ENCODE measurements at regions not wholly inside any gene's neighbourhood (a gene's known extent, or its start where the extent isn't known, plus 50 kb on each side); places are given as distances from the start of the nearest gene placed in this dataset.
"Not testable (repeated sequence)": the region's sequence is repeated elsewhere in the genome, so short reads cannot be mapped to it uniquely, and the experiment has no call there.

GRCh38 chr12:73589220-73589619, 948.4 kb upstream of the ATXN7L3B start:
- DNase-seq: no peak

GRCh38 chr12:73598626-73599025, 939.0 kb upstream of the ATXN7L3B start:
- no peak for DNase-seq

- DNase-seq: no peak
Measured at GRCh38 chr12:73599268-73599667, 938.4 kb upstream of the ATXN7L3B start.

- not testable (repeated sequence) for DNase-seq
Measured at GRCh38 chr12:73605925-73606324, 931.7 kb upstream of the ATXN7L3B start.

- DNase-seq: no peak
Measured at GRCh38 chr12:73612551-73612950, 925.1 kb upstream of the ATXN7L3B start.

GRCh38 chr12:73623421-73623820, 914.2 kb upstream of the ATXN7L3B start:
- DNase-seq: no peak

GRCh38 chr12:73625226-73625625, 912.4 kb upstream of the ATXN7L3B start:
- DNase-seq: no peak

GRCh38 chr12:73629171-73629570, 908.5 kb upstream of the ATXN7L3B start:
- DNase-seq: no peak

- DNase-seq: no peak
Measured at GRCh38 chr12:73629893-73630831, 907.5 kb upstream of the ATXN7L3B start.

- DNase-seq: no peak
Measured at GRCh38 chr12:73632191-73632590, 905.4 kb upstream of the ATXN7L3B start.

GRCh38 chr12:73632661-73633060, 905.0 kb upstream of the ATXN7L3B start:
- DNase-seq: no peak

GRCh38 chr12:73639397-73639796, 898.2 kb upstream of the ATXN7L3B start:
- not testable (repeated sequence) for DNase-seq

GRCh38 chr12:73656375-73656774, 881.3 kb upstream of the ATXN7L3B start:
- DNase-seq: no peak

GRCh38 chr12:73659802-73660201, 877.8 kb upstream of the ATXN7L3B start:
- DNase-seq: no peak

GRCh38 chr12:73665193-73665592, 872.4 kb upstream of the ATXN7L3B start:
- DNase-seq: no peak

GRCh38 chr12:73671550-73671949, 866.1 kb upstream of the ATXN7L3B start:
- not testable (repeated sequence) for DNase-seq

GRCh38 chr12:73677520-73678291, 859.9 kb upstream of the ATXN7L3B start:
- DNase-seq: no peak

- no peak for DNase-seq
Measured at GRCh38 chr12:73678335-73678734, 859.3 kb upstream of the ATXN7L3B start.

- DNase-seq: no peak
Measured at GRCh38 chr12:73699318-73699717, 838.3 kb upstream of the ATXN7L3B start.

- DNase-seq: no peak
Measured at GRCh38 chr12:73714655-73715054, 823.0 kb upstream of the ATXN7L3B start.

- DNase-seq: not testable (repeated sequence)
Measured at GRCh38 chr12:73716143-73716542, 821.5 kb upstream of the ATXN7L3B start.

- no peak for DNase-seq
Measured at GRCh38 chr12:73719223-73719622, 818.4 kb upstream of the ATXN7L3B start.

GRCh38 chr12:73726881-73727280, 810.8 kb upstream of the ATXN7L3B start:
- no peak for DNase-seq

GRCh38 chr12:73731658-73732057, 806.0 kb upstream of the ATXN7L3B start:
- DNase-seq: no peak
